Endothelial cell of umbilical vein (primary cell): ENCODE measurements at regions not wholly inside any gene's neighbourhood (a gene's known extent, or its start where the extent isn't known, plus 50 kb on each side); places are given as distances from the start of the nearest gene placed in this dataset.

Experiments used
- BruUV-seq: library from RNA; stranded (reverse); fragments of 400-500 nt; replicated peaks from 2 replicates; lab custom pipeline; 2021; lab: Mats Ljungman, UMichigan
- CTCF ChIA-PET: fragments of 300-600, 350-600 bp; sonication (Branson Sonifier 250); formaldehyde crosslinking; loops from one replicate; lab custom pipeline; 2021; ENCODE audit warnings: antibody characterized with exemption, inconsistent platforms; lab: Charles Lee
- POLR2A ChIA-PET: fragments of 300-600, 350-600 bp; sonication (Branson Sonifier 250); formaldehyde crosslinking; loops from one replicate; lab custom pipeline; 2021; ENCODE audit warnings: antibody characterized with exemption, inconsistent platforms; lab: Charles Lee
- DNase-seq: peaks from one replicate; pipeline ENCODE4 v3.0.0-alpha.2; 2011; ENCODE audit warnings: low read depth, low spot score
- FAIRE-seq: peaks from 2 replicates; lab custom pipeline; 2011; peaks lifted over from hg19 to GRCh38; lab: Jason Lieb, UNC
- H2AFZ ChIP-seq: 2 replicates; pipeline ENCODE4 v1.6.0; 2012; ENCODE audit warnings: low read depth, low read length, control low read depth, inconsistent platforms
- H3K27ac ChIP-seq: 2 replicates; pipeline ENCODE4 v1.5.1; 2011; ENCODE audit warnings: low read depth, mild to moderate bottlenecking, control low read depth, low read length, moderate library complexity; ENCODE audit not compliant: insufficient read depth
- H3K27me3 ChIP-seq, 2 experiments: 2 replicates each; pipeline versions ENCODE4 v1.6.0 to v1.6.1; 2011; ENCODE audit warnings: low read length in 2 of 2, mixed read lengths in 1 of 2; ENCODE audit not compliant: control insufficient read depth in 2 of 2, insufficient read depth in 2 of 2
- H3K36me3 ChIP-seq, 2 experiments: 2 replicates in 1 of 2; 3 replicates in 1 of 2; pipeline ENCODE4 v1.5.1; 2011; ENCODE audit warnings: low read length in 2 of 2, mild to moderate bottlenecking in 1 of 2, moderate library complexity in 1 of 2; ENCODE audit not compliant: control insufficient read depth in 2 of 2, insufficient read depth in 2 of 2; ENCODE audit errors: extremely low read depth in 1 of 2
- H3K4me1 ChIP-seq: 3 replicates; pipeline ENCODE4 v1.5.1; 2011; ENCODE audit warnings: mild to moderate bottlenecking, low read length; ENCODE audit not compliant: control insufficient read depth, insufficient read depth; ENCODE audit errors: extremely low read depth
- H3K4me2 ChIP-seq: 2 replicates; pipeline ENCODE4 v1.6.1; 2011; ENCODE audit warnings: low read length, control low read depth, mixed read lengths; ENCODE audit not compliant: insufficient read depth
- H3K4me3 ChIP-seq, 3 experiments: fragments of 200-600 bp in 1 of 3; sonication (generic), shearing (Covaris generic) in 1 of 3; replicated peaks in 1 of 3; 2 replicates each; pipeline ENCODE4 v1.5.1; 2011 to 2016; ENCODE audit warnings: control low read depth in 3 of 3, low read length in 3 of 3, mild to moderate bottlenecking in 2 of 3, inconsistent platforms in 1 of 3, low read depth in 1 of 3, moderate library complexity in 1 of 3; ENCODE audit not compliant: insufficient read depth in 1 of 3
- H3K79me2 ChIP-seq: 2 replicates; pipeline ENCODE4 v1.6.0; 2012; ENCODE audit warnings: low read length, inconsistent platforms; ENCODE audit not compliant: control insufficient read depth, insufficient read depth
- H3K9ac ChIP-seq: replicated peaks from 2 replicates; pipeline ENCODE3; 2011; ENCODE audit warnings: low read length, control low read depth; ENCODE audit not compliant: insufficient read depth; ENCODE audit errors: extremely low read depth
- H3K9me1 ChIP-seq: replicated peaks from 3 replicates; pipeline ENCODE4 v1.6.0; 2011; ENCODE audit warnings: mild to moderate bottlenecking, low read length; ENCODE audit not compliant: control insufficient read depth, insufficient read depth; ENCODE audit errors: extremely low read depth
- H3K9me3 ChIP-seq: replicated peaks from 2 replicates; pipeline ENCODE4 v1.5.1; 2012; ENCODE audit warnings: low read length, inconsistent platforms; ENCODE audit not compliant: control insufficient read depth, insufficient read depth
- H4K20me1 ChIP-seq: replicated peaks from 2 replicates; pipeline ENCODE3; 2011; ENCODE audit warnings: mild to moderate bottlenecking, low read length; ENCODE audit not compliant: control insufficient read depth, insufficient read depth; ENCODE audit errors: extremely low read depth
- EZH2 ChIP-seq: IDR thresholded peaks from 2 replicates; pipeline ENCODE4 v1.6.1; 2012; ENCODE audit warnings: borderline replicate concordance, low read depth, mild to moderate bottlenecking, moderate library complexity, low read length, inconsistent platforms; ENCODE audit not compliant: severe bottlenecking
- FOS ChIP-seq: IDR thresholded peaks from 2 replicates; pipeline ENCODE4 v1.6.1; 2011; ENCODE audit warnings: mild to moderate bottlenecking, low read length, moderate library complexity, borderline replicate concordance; ENCODE audit not compliant: insufficient read depth
- GATA2 ChIP-seq: IDR thresholded peaks from 2 replicates; pipeline ENCODE4 v1.7.0; 2011; ENCODE audit warnings: low read depth, mild to moderate bottlenecking, moderate library complexity, mixed read lengths, low read length; ENCODE audit not compliant: insufficient read length, insufficient read depth
- JUN ChIP-seq: IDR thresholded peaks from 2 replicates; pipeline ENCODE4 v1.6.1; 2011; ENCODE audit warnings: borderline replicate concordance, low read depth; ENCODE audit not compliant: insufficient read length, insufficient read depth
- MYC ChIP-seq: IDR thresholded peaks from one replicate; pipeline ENCODE4 v1.6.1; 2011; ENCODE audit warnings: mild to moderate bottlenecking, low read depth, low read length
- POLR2A ChIP-seq: IDR thresholded peaks from 2 replicates; pipeline ENCODE4 v1.6.1; 2012; ENCODE audit warnings: low read depth, mild to moderate bottlenecking, control low read depth, low read length
- POLR2AphosphoS5 ChIP-seq: IDR thresholded peaks from 2 replicates; pipeline ENCODE4 v1.6.1; 2012; ENCODE audit warnings: low read depth, mild to moderate bottlenecking, control low read depth, low read length, moderate library complexity; ENCODE audit not compliant: insufficient read depth
- dilution Hi-C: fragments of 300-500 bp; cut with MboI; formaldehyde crosslinking; loops from one replicate; pipeline ENCODE4 v1.15.0; 2019; ENCODE audit warnings: low sequenced_read_pairs; ENCODE audit not compliant: extremely low pct_ligation_motif_present
- intact Hi-C: fragments of 100-400 bp; cut with micrococcal nuclease; formaldehyde crosslinking; loops from one replicate; pipeline ENCODE4 v1.10.0; 2022
- TF ChIP-seq, protein P1 (sequence below), 2 donors: IDR thresholded peaks; 1 replicate in 1 of 2; 2 replicates in 1 of 2; pipeline ENCODE4 v1.5.1; 2011; ENCODE audit warnings: low read length in 2 of 2, mild to moderate bottlenecking in 2 of 2, moderate library complexity in 2 of 2, control low read depth in 1 of 2, inconsistent platforms in 1 of 2, low read depth in 1 of 2; ENCODE audit not compliant: insufficient read depth in 1 of 2; ENCODE audit errors: extremely low read depth in 1 of 2
- TF ChIP-seq, protein P2 (sequence below): IDR thresholded peaks from 2 replicates; pipeline ENCODE4 v1.6.1; 2011; ENCODE audit not compliant: insufficient read depth, insufficient read length

DNA sequence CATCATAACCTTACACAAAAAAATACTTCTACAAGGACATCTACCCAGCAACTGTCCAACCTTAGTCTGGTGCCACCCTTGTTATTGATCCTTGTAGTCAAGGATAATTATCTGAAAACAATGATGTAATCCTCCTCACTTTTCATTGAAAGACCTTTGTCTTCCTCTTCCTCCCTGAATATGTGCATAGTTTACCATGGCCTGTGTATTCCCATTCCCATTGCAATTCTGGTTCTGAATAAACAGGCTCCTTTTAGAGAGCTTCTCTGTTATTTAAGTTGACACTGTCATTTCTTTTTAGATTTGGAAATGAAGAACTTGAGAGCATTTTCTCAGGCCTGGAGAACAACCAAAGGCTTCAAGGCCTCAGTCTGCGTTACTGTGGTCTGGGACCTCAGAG, 53.3 kb upstream of the RNF7 start:
- H3K36me3 ChIP-seq = no peaks in the 10 kb centered on the region
- TF ChIP-seq GATA2 (no peak), POLR2AphosphoS5 (no peak), JUN (no peak), POLR2A (no peak), FOS (no peak), EZH2 (no peak), MYC (no peak)
- TF ChIP-seq, protein P1, sequence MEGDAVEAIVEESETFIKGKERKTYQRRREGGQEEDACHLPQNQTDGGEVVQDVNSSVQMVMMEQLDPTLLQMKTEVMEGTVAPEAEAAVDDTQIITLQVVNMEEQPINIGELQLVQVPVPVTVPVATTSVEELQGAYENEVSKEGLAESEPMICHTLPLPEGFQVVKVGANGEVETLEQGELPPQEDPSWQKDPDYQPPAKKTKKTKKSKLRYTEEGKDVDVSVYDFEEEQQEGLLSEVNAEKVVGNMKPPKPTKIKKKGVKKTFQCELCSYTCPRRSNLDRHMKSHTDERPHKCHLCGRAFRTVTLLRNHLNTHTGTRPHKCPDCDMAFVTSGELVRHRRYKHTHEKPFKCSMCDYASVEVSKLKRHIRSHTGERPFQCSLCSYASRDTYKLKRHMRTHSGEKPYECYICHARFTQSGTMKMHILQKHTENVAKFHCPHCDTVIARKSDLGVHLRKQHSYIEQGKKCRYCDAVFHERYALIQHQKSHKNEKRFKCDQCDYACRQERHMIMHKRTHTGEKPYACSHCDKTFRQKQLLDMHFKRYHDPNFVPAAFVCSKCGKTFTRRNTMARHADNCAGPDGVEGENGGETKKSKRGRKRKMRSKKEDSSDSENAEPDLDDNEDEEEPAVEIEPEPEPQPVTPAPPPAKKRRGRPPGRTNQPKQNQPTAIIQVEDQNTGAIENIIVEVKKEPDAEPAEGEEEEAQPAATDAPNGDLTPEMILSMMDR (IDR thresholded peaks at IDR 0.05; ENCODE audit: extremely low read depth in 1 of 2, insufficient read depth in 1 of 2, low read depth in 1 of 2, low read length in 2 of 2) = no peak
- TF ChIP-seq, protein P2, sequence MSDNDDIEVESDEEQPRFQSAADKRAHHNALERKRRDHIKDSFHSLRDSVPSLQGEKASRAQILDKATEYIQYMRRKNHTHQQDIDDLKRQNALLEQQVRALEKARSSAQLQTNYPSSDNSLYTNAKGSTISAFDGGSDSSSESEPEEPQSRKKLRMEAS = no peak
- DNase-seq (no peak), FAIRE-seq (no peak)
- CTCF ChIA-PET = no interaction called here
- no peak overlapping the region for H3K9ac ChIP-seq
- no peak overlapping the region for H2AFZ ChIP-seq
- no peaks in the 10 kb centered on the region for H3K9me3 ChIP-seq
- dilution Hi-C loops = no loop called here
- POLR2A ChIA-PET = no interaction called here
- H3K27ac ChIP-seq = no peak overlapping the region
- H4K20me1 ChIP-seq = no peaks in the 10 kb centered on the region
- H3K79me2 ChIP-seq = no peaks in the 10 kb centered on the region
- intact Hi-C loops = no loop called here
- H3K9me1 ChIP-seq = no peaks in the 10 kb centered on the region
- peaks cover 31% of the 10 kb centered on the region for H3K4me1 ChIP-seq
- H3K4me2 ChIP-seq = no peak overlapping the region
- no peak overlapping the region for H3K4me3 ChIP-seq
- no peaks in the 10 kb centered on the region for H3K27me3 ChIP-seq
- no TSS peak for BruUV-seq
